ENCODE measurements at regions not wholly inside any gene's neighbourhood (a gene's known extent, or its start where the extent isn't known, plus 50 kb on each side); places are given as distances from the start of the nearest gene placed in this dataset.

DNA sequence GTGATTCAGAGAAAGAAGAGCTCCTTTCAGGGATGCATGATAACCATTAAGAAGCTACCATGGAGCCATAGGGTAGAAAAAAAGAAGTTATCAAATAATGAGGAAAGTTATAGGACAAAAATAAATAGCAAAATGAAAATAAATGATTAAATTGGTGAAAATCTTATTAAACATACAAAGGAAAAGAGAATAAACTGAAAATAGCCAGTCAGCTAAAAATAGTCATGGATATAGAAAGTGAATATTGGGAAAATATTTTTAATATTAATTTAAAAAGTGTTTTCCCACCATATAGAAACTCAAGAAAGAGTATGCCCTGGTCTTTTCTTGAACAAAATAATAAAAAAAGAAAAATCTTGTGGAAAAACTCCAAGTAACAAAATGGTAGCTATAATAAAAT lies 209.2 kb upstream of the CDH19 start:
- ChIA-PET CTCF (no interaction called here), POLR2A (no interaction called here)
- DNase-seq (ENCODE audit: low spot score) (no peak), ATAC-seq (no peak)
- no peaks in the 10 kb centered on the region for H3K27me3 Mint-ChIP-seq (ENCODE audit: low read depth)
- H3K4me1 Mint-ChIP-seq, result no peaks in the 10 kb centered on the region
- no peak overlapping the region for H3K4me3 Mint-ChIP-seq
- TF ChIP-seq, protein P1, sequence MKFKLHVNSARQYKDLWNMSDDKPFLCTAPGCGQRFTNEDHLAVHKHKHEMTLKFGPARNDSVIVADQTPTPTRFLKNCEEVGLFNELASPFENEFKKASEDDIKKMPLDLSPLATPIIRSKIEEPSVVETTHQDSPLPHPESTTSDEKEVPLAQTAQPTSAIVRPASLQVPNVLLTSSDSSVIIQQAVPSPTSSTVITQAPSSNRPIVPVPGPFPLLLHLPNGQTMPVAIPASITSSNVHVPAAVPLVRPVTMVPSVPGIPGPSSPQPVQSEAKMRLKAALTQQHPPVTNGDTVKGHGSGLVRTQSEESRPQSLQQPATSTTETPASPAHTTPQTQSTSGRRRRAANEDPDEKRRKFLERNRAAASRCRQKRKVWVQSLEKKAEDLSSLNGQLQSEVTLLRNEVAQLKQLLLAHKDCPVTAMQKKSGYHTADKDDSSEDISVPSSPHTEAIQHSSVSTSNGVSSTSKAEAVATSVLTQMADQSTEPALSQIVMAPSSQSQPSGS (CRISPR knock-in tag; IDR thresholded peaks at IDR 0.05; ENCODE audit: borderline replicate concordance, low read depth), result no peak
- TF ChIP-seq NFYB (CRISPR knock-in tag; conservative IDR thresholded peaks at IDR 0.05; ENCODE audit: low read depth) (no peak), JAZF1 (CRISPR knock-in tag; IDR thresholded peaks at IDR 0.05) (no peak), ZNF671 (CRISPR knock-in tag; IDR thresholded peaks at IDR 0.05) (no peak), SMAD3 (CRISPR knock-in tag; IDR thresholded peaks at IDR 0.05; ENCODE audit: borderline replicate concordance) (no peak), SP1 (CRISPR knock-in tag; conservative IDR thresholded peaks at IDR 0.05) (no peak), MXD4 (CRISPR knock-in tag; IDR thresholded peaks at IDR 0.05; ENCODE audit: borderline replicate concordance) (no peak), FOXK1 (CRISPR knock-in tag; IDR thresholded peaks at IDR 0.05) (no peak), ZNF219 (CRISPR knock-in tag; IDR thresholded peaks at IDR 0.05; ENCODE audit: borderline replicate concordance) (no peak), FOXP1 (CRISPR knock-in tag; IDR thresholded peaks at IDR 0.05; ENCODE audit: borderline replicate concordance) (no peak), TP53 (CRISPR knock-in tag; IDR thresholded peaks at IDR 0.05) (no peak), ZNF317 (CRISPR knock-in tag; IDR thresholded peaks at IDR 0.05; ENCODE audit: borderline replicate concordance, low read depth) (no peak), RORB (CRISPR knock-in tag; IDR thresholded peaks at IDR 0.05) (no peak), GABPB1 (CRISPR knock-in tag; IDR thresholded peaks at IDR 0.05) (no peak), EMX1 (CRISPR knock-in tag; IDR thresholded peaks at IDR 0.05) (no peak)
- TF ChIP-seq, protein P2, sequence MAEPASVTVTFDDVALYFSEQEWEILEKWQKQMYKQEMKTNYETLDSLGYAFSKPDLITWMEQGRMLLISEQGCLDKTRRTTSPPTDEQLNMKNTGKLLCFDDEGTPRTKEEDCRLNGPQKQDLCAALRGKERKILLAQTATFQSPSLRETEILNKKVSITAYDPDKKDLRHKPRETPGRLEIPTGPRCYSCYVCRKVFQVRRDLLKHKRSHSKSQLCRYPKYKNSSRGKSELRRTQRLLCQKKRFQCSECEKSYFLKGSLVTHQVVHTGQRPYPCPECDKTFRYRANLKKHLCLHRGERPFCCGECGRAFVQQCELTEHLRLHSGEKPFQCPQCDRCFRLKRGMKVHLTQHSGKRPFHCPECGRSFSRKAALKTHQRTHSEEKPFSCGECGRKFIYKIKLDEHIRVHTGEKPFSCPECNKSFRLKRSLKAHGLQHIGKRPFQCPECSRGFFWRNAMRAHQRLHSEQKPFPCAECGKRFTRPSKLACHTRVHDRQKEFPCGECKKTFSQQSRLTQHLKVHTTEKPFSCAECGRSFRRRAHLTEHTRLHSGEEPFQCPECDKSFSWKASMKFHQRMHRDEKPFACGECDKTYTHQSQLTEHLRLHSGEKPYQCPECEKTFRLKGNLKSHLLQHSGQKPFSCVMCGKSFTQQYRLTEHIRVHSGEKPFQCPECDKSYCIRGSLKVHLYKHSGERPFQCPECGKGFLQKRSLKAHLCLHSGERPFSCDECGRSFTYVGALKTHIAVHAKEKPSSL (CRISPR knock-in tag; conservative IDR thresholded peaks at IDR 0.05), result no peak
- TF ChIP-seq, protein P3, sequence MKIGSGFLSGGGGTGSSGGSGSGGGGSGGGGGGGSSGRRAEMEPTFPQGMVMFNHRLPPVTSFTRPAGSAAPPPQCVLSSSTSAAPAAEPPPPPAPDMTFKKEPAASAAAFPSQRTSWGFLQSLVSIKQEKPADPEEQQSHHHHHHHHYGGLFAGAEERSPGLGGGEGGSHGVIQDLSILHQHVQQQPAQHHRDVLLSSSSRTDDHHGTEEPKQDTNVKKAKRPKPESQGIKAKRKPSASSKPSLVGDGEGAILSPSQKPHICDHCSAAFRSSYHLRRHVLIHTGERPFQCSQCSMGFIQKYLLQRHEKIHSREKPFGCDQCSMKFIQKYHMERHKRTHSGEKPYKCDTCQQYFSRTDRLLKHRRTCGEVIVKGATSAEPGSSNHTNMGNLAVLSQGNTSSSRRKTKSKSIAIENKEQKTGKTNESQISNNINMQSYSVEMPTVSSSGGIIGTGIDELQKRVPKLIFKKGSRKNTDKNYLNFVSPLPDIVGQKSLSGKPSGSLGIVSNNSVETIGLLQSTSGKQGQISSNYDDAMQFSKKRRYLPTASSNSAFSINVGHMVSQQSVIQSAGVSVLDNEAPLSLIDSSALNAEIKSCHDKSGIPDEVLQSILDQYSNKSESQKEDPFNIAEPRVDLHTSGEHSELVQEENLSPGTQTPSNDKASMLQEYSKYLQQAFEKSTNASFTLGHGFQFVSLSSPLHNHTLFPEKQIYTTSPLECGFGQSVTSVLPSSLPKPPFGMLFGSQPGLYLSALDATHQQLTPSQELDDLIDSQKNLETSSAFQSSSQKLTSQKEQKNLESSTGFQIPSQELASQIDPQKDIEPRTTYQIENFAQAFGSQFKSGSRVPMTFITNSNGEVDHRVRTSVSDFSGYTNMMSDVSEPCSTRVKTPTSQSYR (CRISPR knock-in tag; IDR thresholded peaks at IDR 0.05), result no peak
- TF ChIP-seq, protein P4, sequence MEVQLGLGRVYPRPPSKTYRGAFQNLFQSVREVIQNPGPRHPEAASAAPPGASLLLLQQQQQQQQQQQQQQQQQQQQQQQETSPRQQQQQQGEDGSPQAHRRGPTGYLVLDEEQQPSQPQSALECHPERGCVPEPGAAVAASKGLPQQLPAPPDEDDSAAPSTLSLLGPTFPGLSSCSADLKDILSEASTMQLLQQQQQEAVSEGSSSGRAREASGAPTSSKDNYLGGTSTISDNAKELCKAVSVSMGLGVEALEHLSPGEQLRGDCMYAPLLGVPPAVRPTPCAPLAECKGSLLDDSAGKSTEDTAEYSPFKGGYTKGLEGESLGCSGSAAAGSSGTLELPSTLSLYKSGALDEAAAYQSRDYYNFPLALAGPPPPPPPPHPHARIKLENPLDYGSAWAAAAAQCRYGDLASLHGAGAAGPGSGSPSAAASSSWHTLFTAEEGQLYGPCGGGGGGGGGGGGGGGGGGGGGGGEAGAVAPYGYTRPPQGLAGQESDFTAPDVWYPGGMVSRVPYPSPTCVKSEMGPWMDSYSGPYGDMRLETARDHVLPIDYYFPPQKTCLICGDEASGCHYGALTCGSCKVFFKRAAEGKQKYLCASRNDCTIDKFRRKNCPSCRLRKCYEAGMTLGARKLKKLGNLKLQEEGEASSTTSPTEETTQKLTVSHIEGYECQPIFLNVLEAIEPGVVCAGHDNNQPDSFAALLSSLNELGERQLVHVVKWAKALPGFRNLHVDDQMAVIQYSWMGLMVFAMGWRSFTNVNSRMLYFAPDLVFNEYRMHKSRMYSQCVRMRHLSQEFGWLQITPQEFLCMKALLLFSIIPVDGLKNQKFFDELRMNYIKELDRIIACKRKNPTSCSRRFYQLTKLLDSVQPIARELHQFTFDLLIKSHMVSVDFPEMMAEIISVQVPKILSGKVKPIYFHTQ (CRISPR knock-in tag; IDR thresholded peaks at IDR 0.05), result no peak
- TF ChIP-seq, protein P5, sequence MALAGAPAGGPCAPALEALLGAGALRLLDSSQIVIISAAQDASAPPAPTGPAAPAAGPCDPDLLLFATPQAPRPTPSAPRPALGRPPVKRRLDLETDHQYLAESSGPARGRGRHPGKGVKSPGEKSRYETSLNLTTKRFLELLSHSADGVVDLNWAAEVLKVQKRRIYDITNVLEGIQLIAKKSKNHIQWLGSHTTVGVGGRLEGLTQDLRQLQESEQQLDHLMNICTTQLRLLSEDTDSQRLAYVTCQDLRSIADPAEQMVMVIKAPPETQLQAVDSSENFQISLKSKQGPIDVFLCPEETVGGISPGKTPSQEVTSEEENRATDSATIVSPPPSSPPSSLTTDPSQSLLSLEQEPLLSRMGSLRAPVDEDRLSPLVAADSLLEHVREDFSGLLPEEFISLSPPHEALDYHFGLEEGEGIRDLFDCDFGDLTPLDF (CRISPR knock-in tag; IDR thresholded peaks at IDR 0.05), result no peak
- TF ChIP-seq, protein P6, sequence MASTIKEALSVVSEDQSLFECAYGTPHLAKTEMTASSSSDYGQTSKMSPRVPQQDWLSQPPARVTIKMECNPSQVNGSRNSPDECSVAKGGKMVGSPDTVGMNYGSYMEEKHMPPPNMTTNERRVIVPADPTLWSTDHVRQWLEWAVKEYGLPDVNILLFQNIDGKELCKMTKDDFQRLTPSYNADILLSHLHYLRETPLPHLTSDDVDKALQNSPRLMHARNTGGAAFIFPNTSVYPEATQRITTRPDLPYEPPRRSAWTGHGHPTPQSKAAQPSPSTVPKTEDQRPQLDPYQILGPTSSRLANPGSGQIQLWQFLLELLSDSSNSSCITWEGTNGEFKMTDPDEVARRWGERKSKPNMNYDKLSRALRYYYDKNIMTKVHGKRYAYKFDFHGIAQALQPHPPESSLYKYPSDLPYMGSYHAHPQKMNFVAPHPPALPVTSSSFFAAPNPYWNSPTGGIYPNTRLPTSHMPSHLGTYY (CRISPR knock-in tag; IDR thresholded peaks at IDR 0.05), result no peak
- H3K27ac Mint-ChIP-seq, result peak overlapping the region; percentile 49; the same call in 1 of the 2 replicates
- H3K36me3 Mint-ChIP-seq, result no peaks in the 10 kb centered on the region
- no peaks in the 10 kb centered on the region for H3K9me3 Mint-ChIP-seq
